C4-2B (cell line): ENCODE measurements at regions not wholly inside any gene's neighbourhood (a gene's known extent, or its start where the extent isn't known, plus 50 kb on each side); places are given as distances from the start of the nearest gene placed in this dataset.

Experiments used
- H3K27ac ChIP-seq: fragments of 450-650 bp; 2 replicates; pipeline ENCODE4 v1.5.1; 2017
- CTCF ChIP-seq: fragments of 450-650 bp; conservative IDR thresholded peaks from 2 replicates; pipeline ENCODE4 v1.5.1; 2017; ENCODE audit warnings: mild to moderate bottlenecking
- ZFX ChIP-seq: fragments of 450-650 bp; IDR thresholded peaks from 2 replicates; pipeline ENCODE4 v1.6.1; 2017

- TF ChIP-seq CTCF (no peak), ZFX (no peak)
- H3K27ac ChIP-seq: no peak overlapping the region
Measured at GRCh38 chr3:67291287-67292252, 293.5 kb downstream of the KBTBD8 start.

- TF ChIP-seq ZFX: no peak
- no peak for TF ChIP-seq CTCF
- H3K27ac ChIP-seq: no peak overlapping the region
Measured at GRCh38 chr3:67292356-67293121, 294.4 kb downstream of the KBTBD8 start.

DNA sequence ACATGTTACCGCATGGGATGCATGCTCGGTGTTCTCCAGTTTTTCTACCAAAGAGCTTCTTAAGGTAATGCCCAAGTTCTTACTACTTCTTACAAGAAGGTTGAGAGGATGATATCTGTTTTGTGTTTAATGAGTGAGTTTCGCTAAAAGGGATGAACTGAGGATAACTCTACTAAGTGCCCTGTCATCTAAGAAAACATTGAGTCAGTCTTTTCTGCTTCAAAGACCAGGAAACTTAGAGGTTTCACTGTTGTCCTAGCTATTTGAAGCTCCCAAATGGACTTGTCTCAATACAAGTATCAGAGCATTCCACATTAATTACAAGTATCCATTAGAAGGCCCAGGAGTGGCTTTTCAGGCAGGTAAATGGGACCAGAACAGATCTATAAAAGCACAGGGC lies 296.2 kb downstream of the KBTBD8 start:
- no peak overlapping the region for H3K27ac ChIP-seq
- no peak for TF ChIP-seq CTCF
- TF ChIP-seq ZFX: no peak

DNA sequence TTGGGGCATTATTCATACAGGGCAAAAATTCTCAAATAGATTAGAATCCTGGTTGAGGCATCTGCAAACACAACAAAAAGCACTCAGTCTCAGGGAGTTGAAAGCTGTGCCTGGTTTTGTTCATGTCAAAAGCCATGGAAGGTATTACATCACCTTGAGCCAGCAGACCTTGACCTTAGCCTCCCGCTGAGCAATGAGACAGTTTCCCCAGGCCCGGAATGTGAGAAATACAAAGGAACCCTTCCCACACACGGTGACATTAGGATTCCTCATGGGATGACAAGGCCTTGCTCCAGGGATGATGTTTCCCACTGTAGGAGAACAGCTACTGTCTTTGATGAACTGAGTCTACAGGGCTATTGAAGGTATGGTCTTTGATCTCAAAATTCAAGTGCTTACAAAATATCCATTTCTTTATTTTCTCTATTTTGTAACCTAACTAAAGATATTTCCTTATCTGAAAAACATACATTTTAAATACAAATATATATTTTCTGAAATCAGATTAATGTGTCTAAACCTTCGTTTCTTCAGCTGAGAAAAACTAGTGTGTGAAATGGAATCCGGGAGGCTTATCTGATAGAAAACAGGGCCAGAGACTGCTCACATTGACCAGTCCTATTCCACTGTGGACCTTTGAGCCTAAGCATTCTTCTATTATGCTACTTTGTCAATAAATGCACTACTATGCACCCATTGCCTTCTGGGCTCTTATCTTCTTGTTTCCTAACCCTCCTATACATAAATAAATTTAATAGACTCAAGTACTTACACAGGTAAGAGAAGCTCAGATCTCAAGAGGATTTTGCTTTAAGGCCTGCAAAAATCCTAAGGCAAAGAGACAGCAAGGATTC lies 298.2 kb downstream of the KBTBD8 start:
- TF ChIP-seq CTCF: no peak
- TF ChIP-seq ZFX: no peak
- H3K27ac ChIP-seq: no peak overlapping the region

DNA sequence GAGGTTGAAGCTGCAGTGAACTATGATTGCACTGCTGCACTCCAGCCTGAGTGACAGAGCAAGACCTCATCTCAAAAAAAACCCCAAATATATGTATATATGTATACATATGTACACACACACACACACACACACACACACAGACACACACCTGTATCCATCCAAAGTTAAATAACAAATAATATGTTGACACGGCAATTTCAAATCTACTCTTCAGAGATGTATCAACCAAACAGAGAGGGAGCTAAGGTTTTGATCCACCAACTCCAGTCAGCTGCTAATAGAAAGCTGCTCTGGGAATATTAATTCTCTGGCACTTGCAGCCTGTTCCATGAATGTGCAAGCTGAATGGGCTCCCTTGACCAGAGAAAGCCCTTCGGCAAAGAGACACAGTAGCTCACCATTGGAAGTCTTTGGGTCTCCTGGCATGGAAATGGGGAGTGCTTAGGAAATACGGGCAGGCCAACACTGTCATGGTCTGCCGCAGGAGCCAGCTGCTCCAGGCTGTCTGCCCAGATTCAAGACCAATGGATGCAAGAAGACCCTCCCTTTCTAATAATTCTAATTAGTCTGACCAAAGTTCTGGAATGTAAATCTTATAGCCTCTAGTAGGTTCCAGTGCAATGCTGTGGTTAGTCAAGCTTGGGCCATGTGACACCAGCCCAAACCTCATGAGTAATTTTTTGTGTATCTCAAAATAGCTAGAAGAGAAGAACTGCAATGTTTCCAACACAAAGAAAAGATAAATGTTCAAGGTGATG lies 299.8 kb downstream of the KBTBD8 start:
- TF ChIP-seq CTCF (no peak), ZFX (no peak)

DNA sequence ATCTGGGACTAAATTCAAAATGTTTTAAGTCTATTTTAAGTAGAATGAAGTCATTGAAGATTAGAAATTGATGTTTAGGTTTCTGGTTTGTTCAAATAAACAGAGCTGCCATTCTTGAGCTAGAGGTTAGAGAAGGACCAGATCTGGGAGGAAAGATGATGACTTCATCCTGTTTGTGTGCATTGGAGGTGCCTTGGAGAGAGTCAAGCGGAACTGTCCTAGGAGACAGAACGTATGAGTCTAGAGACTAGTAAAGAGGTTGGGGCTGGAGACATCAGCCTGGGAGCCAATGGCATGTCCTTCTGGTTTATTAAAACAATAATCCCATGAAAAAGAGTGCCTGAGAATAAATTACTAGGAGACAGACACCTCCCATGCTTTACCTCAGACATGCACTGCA lies 303.4 kb downstream of the KBTBD8 start:
- TF ChIP-seq ZFX (no peak), CTCF (no peak)
- no peak overlapping the region for H3K27ac ChIP-seq

More for the DNA sequence above, 299.8 kb downstream of the KBTBD8 start:
- no peak overlapping the region for H3K27ac ChIP-seq
